Activated CD8-positive, alpha-beta T cell treated with anti-CD3 and anti-CD28 coated beads for 36 hours (primary cell): ENCODE measurements at regions not wholly inside any gene's neighbourhood (a gene's known extent, or its start where the extent isn't known, plus 50 kb on each side); places are given as distances from the start of the nearest gene placed in this dataset. TPM values are rescaled to one million over a fixed set of nuclear protein-coding genes. Genes with fewer than 3 reads are reported as not detected.

Experiments used
- ATAC-seq: fragments of 200-7000 bp; cut with Tn5 transposase; one replicate; pipeline ENCODE4 v1.10.0; 2021; ENCODE audit warnings: mild to moderate bottlenecking, moderate library complexity
- CTCF ChIA-PET: fragments of 350-600 bp; sonication (Branson Sonifier 250); formaldehyde crosslinking; loops from one replicate; lab custom pipeline; 2021; ENCODE audit warnings: antibody characterized with exemption; lab: Charles Lee
- POLR2A ChIA-PET: fragments of 350-600 bp; sonication (Branson Sonifier 250); formaldehyde crosslinking; loops from one replicate; lab custom pipeline; 2021; ENCODE audit warnings: antibody characterized with exemption; lab: Charles Lee
- DNase-seq: peaks from one replicate; pipeline ENCODE4 v3.0.0-alpha.2; 2020
- H3K27ac Mint-ChIP-seq: one replicate; pipeline ENCODE4 v1.8.0; 2021; ENCODE audit warnings: mild to moderate bottlenecking, mixed read lengths
- H3K27me3 Mint-ChIP-seq: one replicate; pipeline ENCODE4 v1.8.0; 2021; ENCODE audit warnings: mixed read lengths
- H3K36me3 Mint-ChIP-seq: one replicate; pipeline ENCODE4 v1.8.0; 2021; ENCODE audit warnings: low read depth, mixed read lengths
- H3K4me1 Mint-ChIP-seq: one replicate; pipeline ENCODE4 v1.8.0; 2021; ENCODE audit warnings: low read depth, mixed read lengths
- H3K4me3 Mint-ChIP-seq: one replicate; pipeline ENCODE4 v1.8.0; 2021; ENCODE audit warnings: mild to moderate bottlenecking, moderate library complexity, mixed read lengths
- H3K9me3 Mint-ChIP-seq: one replicate; pipeline ENCODE4 v1.8.0; 2021; ENCODE audit warnings: mixed read lengths
- intact Hi-C: fragments of 100-400 bp; cut with micrococcal nuclease; formaldehyde crosslinking; loops from one replicate; pipeline ENCODE4 v1.10.0; 2022
- microRNA-seq: library from miRNA; unstranded; fragments of <30 nt; microRNA quantifications from one replicate; pipeline ENCODE4 v1.2.0, GENCODE V29; 2022; ENCODE audit warnings: borderline microRNAs expressed, borderline replicate concordance
- TF ChIP-seq, protein P1 (sequence below): fragments of 200-600 bp; IDR thresholded peaks from one replicate; pipeline ENCODE4 v1.8.0; 2022; ENCODE audit warnings: antibody characterized with exemption, mild to moderate bottlenecking

DNA sequence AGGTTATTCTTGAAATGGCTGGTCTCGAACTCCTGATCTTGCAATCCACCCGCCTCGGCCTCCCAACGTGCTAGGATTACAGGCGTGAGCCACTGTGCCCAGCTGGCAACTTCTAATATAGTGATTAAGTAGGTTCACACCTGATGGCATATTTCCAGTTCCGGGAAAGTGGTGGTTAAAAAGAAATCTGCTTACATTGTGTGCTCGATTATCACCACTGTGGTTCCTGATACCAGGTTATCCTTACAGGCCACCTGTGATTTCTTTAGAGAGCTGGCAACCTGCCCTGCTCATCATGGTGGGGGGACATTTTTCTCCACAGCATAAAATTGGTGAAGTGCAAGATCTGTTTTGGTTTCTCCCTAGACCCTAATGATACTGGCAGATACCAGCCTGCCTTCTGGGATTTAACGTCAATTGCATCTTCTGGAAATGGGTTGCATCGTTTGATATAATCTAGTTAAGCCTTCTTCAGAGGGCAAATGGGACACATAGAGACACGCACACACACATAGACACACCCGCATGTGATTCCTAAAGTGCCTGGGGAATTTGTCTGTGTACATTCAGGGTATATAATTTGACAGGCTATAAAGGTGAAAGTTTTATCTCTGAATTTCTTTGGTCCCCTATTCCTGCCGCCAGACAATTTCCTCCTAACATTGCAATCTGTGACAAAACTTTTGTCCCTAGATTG is 49.7 kb upstream of the CITED2 start:
- TF ChIP-seq, protein P1, sequence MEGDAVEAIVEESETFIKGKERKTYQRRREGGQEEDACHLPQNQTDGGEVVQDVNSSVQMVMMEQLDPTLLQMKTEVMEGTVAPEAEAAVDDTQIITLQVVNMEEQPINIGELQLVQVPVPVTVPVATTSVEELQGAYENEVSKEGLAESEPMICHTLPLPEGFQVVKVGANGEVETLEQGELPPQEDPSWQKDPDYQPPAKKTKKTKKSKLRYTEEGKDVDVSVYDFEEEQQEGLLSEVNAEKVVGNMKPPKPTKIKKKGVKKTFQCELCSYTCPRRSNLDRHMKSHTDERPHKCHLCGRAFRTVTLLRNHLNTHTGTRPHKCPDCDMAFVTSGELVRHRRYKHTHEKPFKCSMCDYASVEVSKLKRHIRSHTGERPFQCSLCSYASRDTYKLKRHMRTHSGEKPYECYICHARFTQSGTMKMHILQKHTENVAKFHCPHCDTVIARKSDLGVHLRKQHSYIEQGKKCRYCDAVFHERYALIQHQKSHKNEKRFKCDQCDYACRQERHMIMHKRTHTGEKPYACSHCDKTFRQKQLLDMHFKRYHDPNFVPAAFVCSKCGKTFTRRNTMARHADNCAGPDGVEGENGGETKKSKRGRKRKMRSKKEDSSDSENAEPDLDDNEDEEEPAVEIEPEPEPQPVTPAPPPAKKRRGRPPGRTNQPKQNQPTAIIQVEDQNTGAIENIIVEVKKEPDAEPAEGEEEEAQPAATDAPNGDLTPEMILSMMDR: no peak
- H3K4me1 Mint-ChIP-seq: no peaks in the 10 kb centered on the region
- POLR2A ChIA-PET: no interaction called here
- intact Hi-C loops: no loop called here
- no peak overlapping the region for H3K27ac Mint-ChIP-seq
- H3K27me3 Mint-ChIP-seq: peaks cover 2% of the 10 kb centered on the region
- ATAC-seq: no peak
- no peak overlapping the region for H3K4me3 Mint-ChIP-seq
- DNase-seq: no peak
- H3K9me3 Mint-ChIP-seq: no peaks in the 10 kb centered on the region
- CTCF ChIA-PET: no interaction called here
- H3K36me3 Mint-ChIP-seq: no peaks in the 10 kb centered on the region

Small RNA genes in the stretch of these regions (microRNA-seq; reads per million reads assigned to microRNA genes)
- gene MIR3668 (not detected), gene MIR4465 (not detected)
